NCI-H187 (cell line): ENCODE measurements at regions not wholly inside any gene's neighbourhood (a gene's known extent, or its start where the extent isn't known, plus 50 kb on each side); places are given as distances from the start of the nearest gene placed in this dataset.
"Not testable (repeated sequence)": the region's sequence is repeated elsewhere in the genome, so short reads cannot be mapped to it uniquely, and the experiment has no call there.

Experiments
- DNase-seq, 2 experiments: peaks; one replicate each; lab custom pipeline; 2025; lab: John Stamatoyannopoulos, UW

DNA sequence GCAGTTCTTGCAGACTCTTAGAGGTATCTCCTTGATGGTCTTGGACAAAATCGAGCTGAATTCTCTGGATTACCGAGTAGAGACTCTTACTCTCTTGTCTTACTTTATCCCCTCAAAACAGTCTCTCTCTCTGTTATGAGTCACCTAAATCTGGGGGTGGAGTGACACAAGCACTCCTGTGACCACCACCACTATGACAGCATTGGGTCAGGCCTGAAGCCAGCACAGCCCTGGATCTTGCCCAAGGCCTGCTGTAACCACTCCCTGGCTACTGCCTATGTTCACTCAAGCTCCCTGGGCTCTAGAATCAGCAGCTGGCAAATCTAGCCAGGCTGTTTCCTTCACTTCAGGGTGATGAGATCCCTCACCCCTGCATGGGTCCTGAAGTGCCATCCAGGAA is 662.5 kb downstream of the LUZP2 start:
- DNase-seq = no peak

DNA sequence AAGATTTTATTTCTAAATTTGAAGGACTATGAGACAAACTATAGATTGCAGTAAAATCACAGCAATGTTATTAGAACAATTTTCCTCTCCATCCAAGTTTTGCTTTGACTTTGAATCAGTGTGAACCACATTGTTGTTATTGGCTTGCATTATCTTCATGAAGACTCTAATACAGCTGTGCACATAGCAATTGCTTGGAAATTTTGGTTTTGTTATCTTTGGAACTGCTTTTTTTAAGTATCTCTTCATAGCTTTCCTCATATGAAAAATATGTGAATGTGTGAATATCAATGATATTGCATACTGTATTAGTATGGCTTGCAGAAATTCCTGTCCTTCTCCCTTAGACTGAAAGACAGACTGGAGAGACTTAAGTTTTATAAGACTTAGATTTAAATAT is 666.6 kb downstream of the LUZP2 start:
- DNase-seq = no peak

GRCh38 chr11:25180187-25180586 is 683.3 kb downstream of the LUZP2 start:
- DNase-seq = no peak

- DNase-seq = no peak
These were observed 686.6 kb downstream of the LUZP2 start for GRCh38 chr11:25183411-25183810.

- DNase-seq = no peak
These were observed 700.7 kb downstream of the LUZP2 start for GRCh38 chr11:25197515-25197914.

GRCh38 chr11:25198704-25199103 is 701.9 kb downstream of the LUZP2 start:
- no peak for DNase-seq

- DNase-seq = no peak
These were observed 704.1 kb downstream of the LUZP2 start for GRCh38 chr11:25200925-25201324.

GRCh38 chr11:25206762-25207161 is 709.9 kb downstream of the LUZP2 start:
- no peak for DNase-seq

DNA sequence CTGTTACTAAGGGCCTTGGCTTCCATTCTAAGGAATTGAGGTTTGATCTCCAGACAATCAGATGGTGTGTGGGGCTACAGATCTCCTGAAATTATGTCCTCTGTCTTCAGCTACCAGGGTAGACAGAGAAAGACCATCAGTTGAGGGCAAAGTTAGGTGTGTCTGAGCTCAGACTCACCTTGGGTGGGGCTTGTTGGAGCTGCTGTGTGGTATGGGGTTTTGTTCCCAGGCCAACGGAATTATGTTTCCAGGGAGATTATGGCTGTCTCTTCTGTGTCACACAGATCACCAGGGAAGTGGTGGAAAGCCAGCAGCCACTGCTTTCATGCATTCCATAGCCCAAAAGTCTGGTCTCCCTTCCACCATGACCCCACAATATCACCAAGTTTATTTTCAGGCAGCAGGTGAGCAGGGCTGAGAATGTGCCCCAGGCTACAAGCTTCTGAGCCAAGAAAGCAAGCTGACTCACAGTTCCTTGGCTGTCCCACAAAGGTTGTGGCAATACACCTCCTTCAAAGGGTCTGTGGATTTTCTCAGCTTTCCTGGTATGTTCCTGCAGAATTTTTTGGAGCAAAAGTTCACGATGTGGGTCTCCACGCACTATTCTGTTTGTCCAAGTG is 714.9 kb downstream of the LUZP2 start:
- no peak for DNase-seq

- DNase-seq = no peak
These were observed 717.8 kb downstream of the LUZP2 start for GRCh38 chr11:25214535-25215176.

DNA sequence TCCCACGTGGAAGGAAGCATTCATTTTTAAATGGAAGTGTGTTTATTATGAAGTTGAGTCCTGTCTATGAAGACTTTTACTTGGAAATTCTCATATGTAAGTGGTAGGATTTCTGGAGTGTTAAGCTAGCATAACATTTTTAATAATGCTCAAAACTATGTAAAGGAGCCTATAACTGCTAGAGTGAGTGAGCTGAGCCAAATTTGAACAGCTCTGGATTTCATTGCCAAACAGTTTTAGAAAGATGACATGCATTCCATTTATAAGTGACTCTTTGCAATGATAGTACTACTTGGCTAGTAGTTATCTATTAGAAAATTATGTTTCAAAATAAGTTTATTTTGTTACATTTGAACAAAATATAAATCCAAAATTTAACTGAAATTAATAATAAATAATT is 721.2 kb downstream of the LUZP2 start:
- DNase-seq = no peak

DNA sequence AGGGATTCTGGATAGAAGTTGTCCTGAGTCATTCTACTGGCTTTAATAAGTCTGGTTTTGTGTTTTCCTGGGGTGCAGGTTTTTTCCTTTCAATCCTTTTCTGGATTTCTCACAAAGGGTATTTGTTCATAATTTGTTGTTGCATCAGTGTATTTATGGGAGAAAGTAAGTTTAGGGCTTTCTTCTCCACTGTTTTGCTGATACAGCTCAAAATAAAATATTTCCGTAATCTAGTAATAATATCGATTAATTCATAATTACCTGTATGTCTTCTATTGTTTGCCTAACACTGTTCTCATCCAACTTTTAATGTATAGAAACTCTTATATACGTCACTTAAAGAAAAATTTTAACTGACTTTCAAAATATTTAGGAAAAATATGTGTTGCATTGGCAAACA is 728.2 kb downstream of the LUZP2 start:
- no peak for DNase-seq

DNA sequence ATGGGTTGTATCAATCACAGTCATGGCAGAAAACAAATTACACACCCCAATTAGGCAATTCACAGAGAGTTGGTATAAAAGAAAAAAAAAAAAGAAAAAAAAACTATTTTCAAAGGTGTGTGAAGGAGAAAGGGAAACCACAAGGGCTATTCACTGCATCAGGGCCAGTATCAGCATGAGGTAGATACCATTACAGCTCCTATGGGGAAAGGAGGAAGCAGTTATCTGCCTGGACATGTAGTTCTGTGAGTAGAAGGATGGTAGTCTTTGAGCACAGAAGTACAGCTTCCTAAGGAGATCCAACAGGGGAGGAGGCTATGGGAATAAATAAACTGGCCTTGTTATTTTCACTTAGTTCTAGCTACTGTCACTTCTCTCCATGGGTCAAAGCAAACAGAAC is 746.1 kb downstream of the LUZP2 start:
- no peak for DNase-seq

DNA sequence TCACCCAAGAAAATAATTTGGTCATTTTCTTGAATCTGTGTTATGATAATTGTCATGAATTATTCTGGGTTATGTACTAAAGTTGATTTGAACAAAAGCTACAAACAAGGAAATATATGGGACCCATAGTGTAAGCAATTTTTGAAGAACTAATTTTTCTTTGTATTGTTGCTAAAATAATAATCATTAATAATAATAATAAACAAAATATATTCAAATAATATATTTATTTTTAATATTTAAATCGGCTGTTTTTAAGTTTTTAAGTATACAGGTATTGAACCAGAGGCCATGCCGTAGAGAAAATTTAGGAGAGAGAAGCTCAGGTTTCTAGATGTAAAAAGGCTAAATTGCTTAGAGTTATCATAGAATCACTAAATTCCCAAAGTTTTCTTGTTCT is 747.3 kb downstream of the LUZP2 start:
- DNase-seq = no peak

- DNase-seq = no peak
These were observed 750.5 kb downstream of the LUZP2 start for GRCh38 chr11:25247336-25247735.

- no peak for DNase-seq
These were observed 756.0 kb downstream of the LUZP2 start for GRCh38 chr11:25252854-25253253.

GRCh38 chr11:25263861-25264260 is 767.0 kb downstream of the LUZP2 start:
- DNase-seq = not testable (repeated sequence)

DNA sequence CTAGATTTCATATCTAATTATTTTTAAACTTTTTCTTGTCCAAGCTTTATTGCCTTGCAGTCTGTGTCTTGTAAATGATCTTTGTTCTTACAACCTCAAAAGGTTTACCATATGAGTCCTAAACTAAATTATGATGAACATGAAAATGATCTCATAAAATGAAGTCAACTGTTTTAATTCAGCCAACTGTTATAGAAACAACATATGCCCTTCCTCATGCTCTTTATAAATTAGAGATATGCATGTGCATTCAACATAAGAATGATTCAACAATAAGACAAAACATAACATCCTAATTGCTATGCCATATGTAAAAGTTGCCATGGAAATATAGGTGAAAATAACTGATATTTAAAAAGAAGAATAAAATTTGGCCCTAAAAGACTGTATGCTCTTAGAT is 774.4 kb downstream of the LUZP2 start:
- no peak for DNase-seq

DNA sequence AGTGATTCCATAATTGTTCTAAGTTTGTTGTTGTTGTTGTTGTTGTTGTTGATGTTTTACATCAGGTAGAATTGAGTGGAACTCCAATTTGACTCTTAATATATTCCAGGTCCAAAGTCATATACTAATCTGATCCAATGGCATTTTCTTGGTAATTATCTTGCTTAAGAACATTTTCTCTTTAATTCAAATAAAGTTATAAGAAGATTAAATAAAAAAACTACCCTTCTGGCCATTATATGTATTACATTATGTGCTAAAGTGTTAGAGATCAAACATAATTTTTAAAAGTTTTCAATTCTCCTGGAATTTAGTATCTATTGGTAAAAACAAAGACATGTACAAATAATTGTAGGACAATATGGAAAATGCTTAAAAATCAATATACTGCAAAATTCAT is 775.4 kb downstream of the LUZP2 start:
- no peak for DNase-seq

GRCh38 chr11:25280821-25281220 is 784.0 kb downstream of the LUZP2 start:
- not testable (repeated sequence) for DNase-seq

- DNase-seq = no peak
These were observed 796.3 kb downstream of the LUZP2 start for GRCh38 chr11:25293166-25293565.

GRCh38 chr11:25298450-25298849 is 801.6 kb downstream of the LUZP2 start:
- no peak for DNase-seq

- DNase-seq = no peak
These were observed 813.0 kb downstream of the LUZP2 start for GRCh38 chr11:25309818-25310217.

DNA sequence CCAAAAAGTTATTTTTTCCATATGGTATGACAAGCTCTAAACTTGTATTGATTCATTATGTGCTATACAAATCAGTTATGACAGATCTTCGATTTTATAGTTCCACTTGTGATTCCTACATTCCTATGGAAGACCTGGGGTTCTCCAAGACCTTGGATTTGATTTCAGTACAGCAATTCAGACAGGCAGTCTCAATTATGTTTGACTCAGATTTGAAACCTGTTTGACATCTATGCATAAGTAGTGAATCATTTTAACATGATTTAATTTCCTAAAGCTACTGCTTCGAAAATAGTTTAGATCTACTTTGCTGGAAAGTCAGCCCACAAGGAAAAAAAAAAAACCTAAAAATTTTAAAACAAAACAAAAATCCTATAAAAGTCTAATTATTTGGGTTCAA is 820.4 kb downstream of the LUZP2 start:
- DNase-seq = no peak
